ENCODE measurements at regions not wholly inside any gene's neighbourhood (a gene's known extent, or its start where the extent isn't known, plus 50 kb on each side); places are given as distances from the start of the nearest gene placed in this dataset.

GRCh38 chr20:53837126-53837826 lies 233.1 kb downstream of the BCAS1 start:
- no peak for DNase-seq (ENCODE audit: low spot score)

GRCh38 chr20:53834749-53835148 lies 235.6 kb downstream of the BCAS1 start:
- no peak for DNase-seq (ENCODE audit: low spot score)

GRCh38 chr20:53834062-53834442 lies 236.3 kb downstream of the BCAS1 start:
- DNase-seq (ENCODE audit: low spot score), result no peak

GRCh38 chr20:53833333-53834061 lies 236.9 kb downstream of the BCAS1 start:
- no peak for DNase-seq (ENCODE audit: low spot score)

GRCh38 chr20:53832499-53832898 lies 237.9 kb downstream of the BCAS1 start:
- DNase-seq (ENCODE audit: low spot score), result no peak

GRCh38 chr20:53831812-53832211 lies 238.2 kb upstream of the ZNF217 start:
- no peak for DNase-seq (ENCODE audit: low spot score)

- no peak for DNase-seq (ENCODE audit: low spot score)
These were observed 237.6 kb upstream of the ZNF217 start for GRCh38 chr20:53831228-53831627.

- DNase-seq (ENCODE audit: low spot score), result peak; percentile 47
These were observed 236.3 kb upstream of the ZNF217 start for GRCh38 chr20:53829724-53830521.

- DNase-seq (ENCODE audit: low spot score), result peak; percentile 94
These were observed 235.7 kb upstream of the ZNF217 start for GRCh38 chr20:53829255-53829723.

- DNase-seq (ENCODE audit: low spot score), result peak; percentile 93
These were observed 235.1 kb upstream of the ZNF217 start for GRCh38 chr20:53828682-53829254.

- DNase-seq (ENCODE audit: low spot score), result peak; percentile 76
These were observed 234.5 kb upstream of the ZNF217 start for GRCh38 chr20:53828088-53828681.

- no peak for DNase-seq (ENCODE audit: low spot score)
These were observed 233.9 kb upstream of the ZNF217 start for GRCh38 chr20:53827292-53828087.

- no peak for DNase-seq (ENCODE audit: low spot score)
These were observed 233.1 kb upstream of the ZNF217 start for GRCh38 chr20:53826597-53827291.

- DNase-seq (ENCODE audit: low spot score), result no peak
These were observed 232.5 kb upstream of the ZNF217 start for GRCh38 chr20:53826090-53826489.

GRCh38 chr20:53825282-53825681 lies 231.6 kb upstream of the ZNF217 start:
- no peak for DNase-seq (ENCODE audit: low spot score)

- no peak for DNase-seq (ENCODE audit: low spot score)
These were observed 231.1 kb upstream of the ZNF217 start for GRCh38 chr20:53824779-53825178.

GRCh38 chr20:53823121-53823764 lies 229.6 kb upstream of the ZNF217 start:
- DNase-seq (ENCODE audit: low spot score), result no peak

GRCh38 chr20:53822534-53822933 lies 228.9 kb upstream of the ZNF217 start:
- DNase-seq (ENCODE audit: low spot score), result no peak

GRCh38 chr20:53819973-53820451 lies 226.4 kb upstream of the ZNF217 start:
- no peak for DNase-seq (ENCODE audit: low spot score)
